GM12891 (cell line): ENCODE measurements at regions not wholly inside any gene's neighbourhood (a gene's known extent, or its start where the extent isn't known, plus 50 kb on each side); places are given as distances from the start of the nearest gene placed in this dataset.
"Not testable (repeated sequence)": the region's sequence is repeated elsewhere in the genome, so short reads cannot be mapped to it uniquely, and the experiment has no call there.

Source experiments
- PAX5 ChIP-seq: IDR thresholded peaks from 2 replicates; pipeline ENCODE4 v1.6.1; 2011; ENCODE audit warnings: low read length, moderate library complexity, mild to moderate bottlenecking; ENCODE audit not compliant: insufficient read depth, severe bottlenecking
- POLR2A ChIP-seq: IDR thresholded peaks from 2 replicates; pipeline ENCODE4 v1.6.1; 2011; ENCODE audit warnings: low read depth, low read length, control low read depth
- POLR2AphosphoS5 ChIP-seq: IDR thresholded peaks from 2 replicates; pipeline ENCODE4 v1.6.1; 2011; ENCODE audit warnings: low read depth, low read length, control low read depth
- TAF1 ChIP-seq: IDR thresholded peaks from 2 replicates; pipeline ENCODE4 v1.6.1; 2011; ENCODE audit warnings: low read depth, low read length, control low read depth

DNA sequence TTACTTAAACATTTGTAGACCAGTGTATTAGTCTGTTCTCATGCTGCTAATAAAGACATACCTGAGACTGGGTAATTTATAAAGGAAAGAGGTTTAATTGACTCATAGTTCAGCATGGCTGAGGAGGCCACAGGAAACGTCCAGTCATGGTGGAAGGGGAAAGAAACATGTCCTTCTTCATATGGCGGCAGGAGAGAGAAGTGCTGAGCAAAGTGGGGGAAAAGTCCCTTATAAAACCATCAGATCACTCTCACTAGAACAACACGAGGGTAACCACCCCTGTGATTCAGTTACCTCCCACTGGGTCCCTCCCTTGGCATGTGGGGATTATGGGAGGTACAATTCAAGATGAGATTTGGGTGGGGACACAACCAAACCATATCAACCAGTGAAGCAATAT lies 247.1 kb downstream of the UTRN start:
- TF ChIP-seq POLR2A, TAF1, POLR2AphosphoS5, PAX5: not testable (repeated sequence)
